K562 (cell line): ENCODE measurements at regions not wholly inside any gene's neighbourhood (a gene's known extent, or its start where the extent isn't known, plus 50 kb on each side); places are given as distances from the start of the nearest gene placed in this dataset.

Source experiments
- BRCA1 ChIP-seq, 2 experiments: fragments of 450-650 bp in 1 of 2; sonication (generic) in 1 of 2; formaldehyde crosslinking in 1 of 2; IDR thresholded peaks; 2 replicates each; pipeline versions ENCODE4 v1.5.0 to v1.6.1; 2017 to 2020; ENCODE audit warnings: mild to moderate bottlenecking in 1 of 2, missing genetic modification reagents in 1 of 2
- CHCHD3 ChIP-seq: fragments of 250-450 bp; sonication (Bioruptor Pico); IDR thresholded peaks from 2 replicates; pipeline ENCODE4 v2.1.2; 2022; ENCODE audit warnings: mild to moderate bottlenecking
- DIDO1 ChIP-seq: fragments of 450-650 bp; IDR thresholded peaks from 2 replicates; pipeline ENCODE4 v1.6.1; 2016; ENCODE audit warnings: low read depth, missing biosample characterization, missing genetic modification characterization
- DNMT1 ChIP-seq: fragments of 450-650 bp; IDR thresholded peaks from 2 replicates; pipeline ENCODE4 v1.6.1; 2016; ENCODE audit warnings: antibody characterized with exemption, mild to moderate bottlenecking
- GATAD2A ChIP-seq: fragments of 450-650 bp; IDR thresholded peaks from 2 replicates; pipeline ENCODE4 v1.6.1; 2017
- HDAC2 ChIP-seq: fragments of 450-650 bp; IDR thresholded peaks from 2 replicates; pipeline ENCODE4 v1.6.1; 2016; ENCODE audit warnings: mild to moderate bottlenecking
- PHB2 ChIP-seq: fragments of 450-650 bp; IDR thresholded peaks from 2 replicates; pipeline ENCODE4 v1.6.1; 2017; ENCODE audit warnings: low read depth
- POLR2AphosphoS5 ChIP-seq: IDR thresholded peaks from 2 replicates; pipeline ENCODE4 v1.6.1; 2011; ENCODE audit warnings: mild to moderate bottlenecking, low read depth, low read length, moderate library complexity; ENCODE audit not compliant: control insufficient read depth, insufficient read depth
- RAD51 ChIP-seq: fragments of 450-650 bp; IDR thresholded peaks from 2 replicates; pipeline ENCODE4 v1.7.1; 2016; ENCODE audit warnings: low read depth, mild to moderate bottlenecking, borderline replicate concordance
- SAP30 ChIP-seq: fragments of 200-600 bp; sonication (generic); IDR thresholded peaks from 2 replicates; pipeline ENCODE4 v1.6.1; 2012; ENCODE audit warnings: borderline replicate concordance, low read depth, mild to moderate bottlenecking, moderate library complexity, low read length, control low read depth, inconsistent platforms; ENCODE audit not compliant: insufficient read depth, poor library complexity, severe bottlenecking
- TAF1 ChIP-seq: IDR thresholded peaks from 2 replicates; pipeline ENCODE4 v1.6.1; 2011; ENCODE audit warnings: mild to moderate bottlenecking, low read length, moderate library complexity; ENCODE audit not compliant: insufficient read depth, control insufficient read depth, severe bottlenecking; ENCODE audit errors: extremely low read depth
- ZNF165 ChIP-seq: fragments of 250-450 bp; sonication (Bioruptor Pico); IDR thresholded peaks from 2 replicates; pipeline ENCODE4 v1.4.0; 2020; ENCODE audit warnings: borderline replicate concordance
- TF ChIP-seq, protein P1 (sequence below), 3 experiments: IDR thresholded peaks in 2 of 3; conservative IDR thresholded peaks in 1 of 3; 2 replicates each; pipeline ENCODE4 v1.5.1; 2011 to 2012; ENCODE audit warnings: low read length in 3 of 3, mild to moderate bottlenecking in 3 of 3, control low read depth in 2 of 3, improper control_type of control experiment in 1 of 3, inconsistent platforms in 1 of 3, low read depth in 1 of 3, mixed read lengths in 1 of 3, moderate library complexity in 1 of 3; ENCODE audit not compliant: insufficient read depth in 2 of 3
- TF ChIP-seq, protein P2 (sequence below), 2 experiments: fragments of 450-650 bp; IDR thresholded peaks; 2 replicates each; pipeline ENCODE4 v1.6.1; 2016; ENCODE audit warnings: mild to moderate bottlenecking in 2 of 2, borderline replicate concordance in 1 of 2, low read depth in 1 of 2, moderate library complexity in 1 of 2

DNA sequence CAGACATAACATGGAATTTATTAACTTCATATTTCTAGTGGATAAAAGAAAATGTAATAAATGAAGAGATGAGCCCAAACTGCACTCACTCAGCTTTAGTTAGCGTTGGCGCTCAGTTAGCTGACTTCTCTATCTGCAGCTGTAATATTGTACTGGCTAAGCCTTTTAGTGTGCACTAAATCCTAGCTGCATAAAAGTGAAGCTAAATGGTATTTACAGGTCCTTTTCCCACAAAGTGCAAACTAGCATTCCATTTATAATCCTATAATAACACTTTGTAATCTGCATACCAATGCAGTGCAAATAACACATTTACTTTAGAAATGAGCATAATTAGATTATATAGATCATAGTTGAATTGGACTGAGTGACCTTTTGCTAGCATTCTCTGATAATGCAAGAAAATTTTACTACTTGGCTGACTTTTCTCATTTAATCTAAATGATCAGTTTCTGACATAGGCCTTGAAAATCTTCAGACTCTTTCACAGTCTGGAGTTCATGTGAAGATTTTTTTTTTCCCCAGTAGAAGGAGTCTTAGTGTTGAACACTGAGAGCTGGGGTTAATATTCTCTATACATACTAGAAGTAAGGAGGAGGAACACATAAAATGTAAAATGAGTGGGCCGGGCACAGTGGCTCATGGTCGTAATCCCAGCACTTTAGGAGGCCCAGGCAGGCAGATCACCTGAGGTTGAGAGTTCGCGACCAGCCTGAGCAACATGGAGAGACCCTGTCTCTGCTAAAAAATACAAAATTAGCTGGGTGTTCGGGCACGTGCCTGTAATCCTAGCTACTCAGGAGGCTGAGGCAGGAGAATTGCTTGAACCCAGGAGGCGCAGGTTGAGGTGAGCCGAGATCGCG, 1426.4 kb downstream of the PCDH9 start:
- TF ChIP-seq ZNF165 (CRISPR knock-in tag) (no peak), HDAC2 (no peak), DIDO1 (no peak), PHB2 (no peak), GATAD2A (no peak), POLR2AphosphoS5 (no peak), DNMT1 (no peak), CHCHD3 (CRISPR knock-in tag) (no peak), SAP30 (no peak), TAF1 (no peak), RAD51 (no peak), BRCA1 (IDR thresholded peaks at IDR 0.05) (no peak), BRCA1 (CRISPR knock-in tag; IDR thresholded peaks at IDR 0.05) (no peak)
- TF ChIP-seq, protein P1, sequence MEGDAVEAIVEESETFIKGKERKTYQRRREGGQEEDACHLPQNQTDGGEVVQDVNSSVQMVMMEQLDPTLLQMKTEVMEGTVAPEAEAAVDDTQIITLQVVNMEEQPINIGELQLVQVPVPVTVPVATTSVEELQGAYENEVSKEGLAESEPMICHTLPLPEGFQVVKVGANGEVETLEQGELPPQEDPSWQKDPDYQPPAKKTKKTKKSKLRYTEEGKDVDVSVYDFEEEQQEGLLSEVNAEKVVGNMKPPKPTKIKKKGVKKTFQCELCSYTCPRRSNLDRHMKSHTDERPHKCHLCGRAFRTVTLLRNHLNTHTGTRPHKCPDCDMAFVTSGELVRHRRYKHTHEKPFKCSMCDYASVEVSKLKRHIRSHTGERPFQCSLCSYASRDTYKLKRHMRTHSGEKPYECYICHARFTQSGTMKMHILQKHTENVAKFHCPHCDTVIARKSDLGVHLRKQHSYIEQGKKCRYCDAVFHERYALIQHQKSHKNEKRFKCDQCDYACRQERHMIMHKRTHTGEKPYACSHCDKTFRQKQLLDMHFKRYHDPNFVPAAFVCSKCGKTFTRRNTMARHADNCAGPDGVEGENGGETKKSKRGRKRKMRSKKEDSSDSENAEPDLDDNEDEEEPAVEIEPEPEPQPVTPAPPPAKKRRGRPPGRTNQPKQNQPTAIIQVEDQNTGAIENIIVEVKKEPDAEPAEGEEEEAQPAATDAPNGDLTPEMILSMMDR (IDR thresholded peaks at IDR 0.05 in 2 of 3, conservative IDR thresholded peaks at IDR 0.05 in 1 of 3; ENCODE audit: insufficient read depth in 2 of 3, low read depth in 1 of 3, low read length in 3 of 3): no peak
- TF ChIP-seq, protein P2, sequence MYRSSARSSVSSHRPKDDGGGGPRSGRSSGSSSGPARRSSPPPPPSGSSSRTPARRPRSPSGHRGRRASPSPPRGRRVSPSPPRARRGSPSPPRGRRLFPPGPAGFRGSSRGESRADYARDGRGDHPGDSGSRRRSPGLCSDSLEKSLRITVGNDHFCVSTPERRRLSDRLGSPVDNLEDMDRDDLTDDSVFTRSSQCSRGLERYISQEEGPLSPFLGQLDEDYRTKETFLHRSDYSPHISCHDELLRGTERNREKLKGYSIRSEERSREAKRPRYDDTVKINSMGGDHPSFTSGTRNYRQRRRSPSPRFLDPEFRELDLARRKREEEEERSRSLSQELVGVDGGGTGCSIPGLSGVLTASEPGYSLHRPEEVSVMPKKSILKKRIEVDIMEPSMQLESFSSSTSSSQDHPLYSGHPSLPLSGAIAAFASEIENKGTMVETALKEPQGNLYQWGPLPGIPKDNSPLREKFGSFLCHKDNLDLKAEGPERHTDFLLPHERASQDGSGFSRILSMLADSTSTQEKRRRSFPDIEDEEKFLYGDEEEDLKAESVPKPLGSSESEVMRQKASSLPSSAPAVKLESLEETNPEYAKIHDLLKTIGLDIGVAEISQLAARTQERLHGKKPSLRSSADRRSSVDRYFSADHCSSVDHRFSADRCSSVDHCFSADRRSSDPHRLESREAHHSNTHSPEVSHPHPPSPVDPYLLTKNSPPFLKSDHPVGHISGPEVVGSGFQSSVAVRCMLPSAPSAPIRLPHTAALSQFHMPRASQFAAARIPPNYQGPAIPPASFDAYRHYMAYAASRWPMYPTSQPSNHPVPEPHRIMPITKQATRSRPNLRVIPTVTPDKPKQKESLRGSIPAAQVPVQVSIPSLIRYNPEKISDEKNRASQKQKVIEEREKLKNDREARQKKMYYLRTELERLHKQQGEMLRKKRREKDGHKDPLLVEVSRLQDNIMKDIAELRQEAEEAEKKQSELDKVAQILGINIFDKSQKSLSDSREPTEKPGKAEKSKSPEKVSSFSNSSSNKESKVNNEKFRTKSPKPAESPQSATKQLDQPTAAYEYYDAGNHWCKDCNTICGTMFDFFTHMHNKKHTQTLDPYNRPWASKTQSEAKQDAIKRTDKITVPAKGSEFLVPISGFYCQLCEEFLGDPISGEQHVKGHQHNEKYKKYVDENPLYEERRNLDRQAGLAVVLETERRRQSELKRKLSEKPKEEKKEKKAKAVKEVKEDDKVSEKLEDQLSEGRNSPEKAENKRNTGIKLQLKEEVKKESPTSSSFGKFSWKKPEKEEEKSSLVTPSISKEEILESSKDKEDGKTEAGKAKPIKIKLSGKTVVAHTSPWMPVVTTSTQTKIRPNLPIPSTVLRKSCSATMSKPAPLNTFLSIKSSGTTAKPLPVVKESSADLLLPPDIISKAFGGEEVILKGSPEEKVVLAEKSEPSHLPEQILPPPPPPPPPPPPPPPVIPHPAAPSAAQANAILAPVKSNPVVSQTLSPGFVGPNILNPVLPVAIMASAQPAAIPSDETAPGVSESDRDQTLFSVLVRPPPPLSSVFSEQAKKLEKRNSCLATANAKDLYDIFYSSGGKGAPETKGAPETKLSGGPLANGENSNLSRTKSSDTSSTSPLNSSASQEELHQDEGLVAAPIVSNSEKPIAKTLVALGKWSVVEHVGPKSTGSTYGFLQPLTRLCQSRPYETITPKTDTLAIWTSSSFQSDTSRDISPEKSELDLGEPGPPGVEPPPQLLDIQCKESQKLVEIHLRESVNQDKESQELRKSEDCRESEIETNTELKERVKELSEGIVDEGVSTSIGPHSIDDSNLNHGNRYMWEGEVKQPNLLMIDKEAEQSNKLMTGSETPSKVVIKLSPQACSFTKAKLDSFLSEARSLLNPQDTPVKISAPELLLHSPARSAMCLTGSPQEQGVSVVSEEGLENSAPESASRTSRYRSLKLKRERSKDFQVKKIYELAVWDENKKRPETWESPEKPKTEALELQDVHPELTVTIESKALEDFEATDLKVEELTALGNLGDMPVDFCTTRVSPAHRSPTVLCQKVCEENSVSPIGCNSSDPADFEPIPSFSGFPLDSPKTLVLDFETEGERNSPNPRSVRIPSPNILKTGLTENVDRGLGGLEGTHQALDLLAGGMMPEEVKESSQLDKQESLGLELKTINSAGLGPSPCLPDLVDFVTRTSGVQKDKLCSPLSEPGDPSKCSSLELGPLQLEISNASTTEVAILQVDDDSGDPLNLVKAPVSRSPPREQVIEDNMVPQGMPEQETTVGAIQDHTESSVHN (IDR thresholded peaks at IDR 0.05; ENCODE audit: borderline replicate concordance in 1 of 2, low read depth in 1 of 2): no peak
